ENCODE measurements at regions not wholly inside any gene's neighbourhood (a gene's known extent, or its start where the extent isn't known, plus 50 kb on each side); places are given as distances from the start of the nearest gene placed in this dataset.

GRCh38 chr10:6313111-6313895 lies 110.6 kb downstream of the PFKFB3 start (continued):
- TF ChIP-seq XRCC4 (IDR thresholded peaks at IDR 0.05; ENCODE audit: extremely low read depth, insufficient read depth, insufficient read length) (no peak), OTX1 (CRISPR knock-in tag; IDR thresholded peaks at IDR 0.05) (no peak), SREBF2 (CRISPR knock-in tag; IDR thresholded peaks at IDR 0.05) (no peak), NFE2L1 (tag; IDR thresholded peaks at IDR 0.05; ENCODE audit: borderline replicate concordance, low read depth) (no peak), ETV5 (CRISPR knock-in tag; IDR thresholded peaks at IDR 0.05; ENCODE audit: low read depth) (no peak), C11orf30 (IDR thresholded peaks at IDR 0.05; ENCODE audit: low read depth) (peak; percentile 61; the same call in 1 of the 2 replicates), DDX20 (tag; IDR thresholded peaks at IDR 0.05; ENCODE audit: low read depth) (no peak), ZNF583 (CRISPR knock-in tag; IDR thresholded peaks at IDR 0.05) (no peak), ASH1L (IDR thresholded peaks at IDR 0.05; ENCODE audit: borderline replicate concordance, low read depth, partially characterized antibody) (no peak), GATAD2B (IDR thresholded peaks at IDR 0.05; ENCODE audit: borderline replicate concordance) (no peak), E2F3 (CRISPR knock-in tag; IDR thresholded peaks at IDR 0.05) (no peak), ZNF77 (CRISPR knock-in tag; IDR thresholded peaks at IDR 0.05) (no peak), GMEB1 (CRISPR knock-in tag; IDR thresholded peaks at IDR 0.05) (no peak), ETS1 (conservative IDR thresholded peaks at IDR 0.05; ENCODE audit: control insufficient read depth, low read depth, low read length) (no peak), DNMT1 (IDR thresholded peaks at IDR 0.05) (no peak), CUX1 (CRISPR knock-in tag; IDR thresholded peaks at IDR 0.05) (no peak)
